Sigmoid colon (tissue), 6 donors: ENCODE measurements at regions not wholly inside any gene's neighbourhood (a gene's known extent, or its start where the extent isn't known, plus 50 kb on each side); places are given as distances from the start of the nearest gene placed in this dataset.
"Not testable (repeated sequence)": the region's sequence is repeated elsewhere in the genome, so short reads cannot be mapped to it uniquely, and the experiment has no call there.

ENCODE experiments used
- DNase-seq: peaks from one replicate; pipeline ENCODE4 v3.0.0-alpha.2; 2019
- H3K27ac ChIP-seq, 4 donors: fragments of 200-600 bp; sonication (generic); one replicate each; pipeline ENCODE4 v1.5.1; 2016 to 2019; ENCODE audit warnings: mild to moderate bottlenecking in 1 of 4
- H3K27me3 ChIP-seq, 3 donors: fragments of 200-600 bp; sonication (generic); one replicate each; pipeline ENCODE4 v1.5.1; 2019; ENCODE audit warnings: mild to moderate bottlenecking in 1 of 3
- H3K36me3 ChIP-seq, 4 donors: fragments of 200-600 bp; sonication (generic); one replicate each; pipeline ENCODE4 v1.5.1; 2016 to 2019
- H3K4me1 ChIP-seq, 4 donors: fragments of 200-600 bp; sonication (generic); one replicate each; pipeline ENCODE4 v1.5.1; 2017 to 2019
- H3K4me3 ChIP-seq, 4 donors: fragments of 200-600 bp; sonication (generic); one replicate each; pipeline ENCODE4 v1.5.1; 2017 to 2019; ENCODE audit warnings: mild to moderate bottlenecking in 2 of 4, moderate library complexity in 1 of 4
- H3K9me3 ChIP-seq, 4 donors: fragments of 200-600 bp in 3 of 4; sonication (generic) in 3 of 4; one replicate each; pipeline versions ENCODE4 v1.5.1 to v1.6.1; 2013 to 2019
- CTCF ChIP-seq, 4 experiments: fragments of 450-650 bp in 3 of 4; fragments of 200-600 bp in 1 of 4; IDR thresholded peaks; one replicate each; pipeline ENCODE4 v1.5.1; 2016 to 2019; ENCODE audit warnings: antibody characterized with exemption in 4 of 4, mild to moderate bottlenecking in 3 of 4, moderate library complexity in 2 of 4
- EP300 ChIP-seq, 4 donors: sonication (generic); formaldehyde crosslinking; IDR thresholded peaks; one replicate each; pipeline ENCODE4 v1.6.1; 2017; ENCODE audit warnings: antibody characterized with exemption in 4 of 4
- POLR2A ChIP-seq, 2 donors: fragments of 450-650 bp; IDR thresholded peaks; one replicate each; pipeline ENCODE4 v1.6.1; 2016; ENCODE audit warnings: antibody characterized with exemption in 2 of 2, mild to moderate bottlenecking in 2 of 2, moderate library complexity in 2 of 2
- POLR2AphosphoS5 ChIP-seq, 4 donors: sonication (generic); formaldehyde crosslinking; IDR thresholded peaks; one replicate each; pipeline ENCODE4 v1.6.1; 2017; ENCODE audit warnings: antibody characterized with exemption in 4 of 4
- WGBS, 2 donors: extraction: QIAGEN DNeasy Blood & Tissue Kit; methylation state at CpG; one replicate each; pipeline ENCODE4 v1.1.7; 2013; 5-methylcytosine and 5-hydroxymethylcytosine counted together
- intact Hi-C: fragments of 100-400 bp; cut with DNase I; formaldehyde crosslinking; loops from one replicate; pipeline ENCODE4 v1.15.1; 2023
- donor health status: healthy with polysubstance abuse.
- donor health status: healthy.

DNA sequence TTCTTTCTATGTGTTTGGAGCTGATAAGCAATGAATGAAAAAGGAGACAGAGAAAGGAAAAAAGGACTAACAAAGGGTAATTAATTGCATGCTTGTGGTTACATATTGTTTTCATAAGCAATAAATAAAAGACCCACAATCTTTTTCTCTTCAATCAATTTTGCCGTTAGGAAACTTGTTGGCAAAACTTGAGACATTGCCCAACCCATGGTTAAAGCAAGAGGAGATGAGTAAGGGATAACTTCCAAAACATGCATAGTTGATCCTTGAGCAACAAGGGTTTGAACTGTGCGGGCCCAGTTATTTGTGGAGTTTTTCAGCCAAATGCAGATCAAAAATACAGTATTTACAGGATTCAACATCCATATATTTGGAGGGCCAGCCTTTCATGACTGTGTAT lies 572.4 kb downstream of the AMY1C start:
- Histone ChIP-seq H3K4me3 (no peak overlapping the region), H3K36me3 (no peaks in the 10 kb centered on the region), H3K27me3 (no peaks in the 10 kb centered on the region), H3K9me3 (no peaks in the 10 kb centered on the region), H3K27ac (no peak overlapping the region), H3K4me1 (no peaks in the 10 kb centered on the region)
- DNase-seq, result no peak
- TF ChIP-seq POLR2A (IDR thresholded peaks at IDR 0.05), result no peak
- TF ChIP-seq POLR2AphosphoS5 (IDR thresholded peaks at IDR 0.05), result no peak
- no peak for TF ChIP-seq EP300 (IDR thresholded peaks at IDR 0.05)
- TF ChIP-seq CTCF (IDR thresholded peaks at IDR 0.05), result no peak
- 86 to 92% methylated on average over 2 of the region's 2 CpGs for WGBS, 2 donors
- intact Hi-C loops, result no loop called here

GRCh38 chr1:104329278-104329677 lies 579.6 kb downstream of the AMY1C start:
- intact Hi-C loops, result no loop called here
- no peak for DNase-seq
- no peaks in the 10 kb centered on the region for H3K36me3 ChIP-seq
- no peaks in the 10 kb centered on the region for H3K27me3 ChIP-seq
- 81 to 91% methylated on average over 4 of the region's 4 CpGs for WGBS, 2 donors
- no peak overlapping the region for H3K4me3 ChIP-seq
- no peaks in the 10 kb centered on the region for H3K9me3 ChIP-seq
- H3K4me1 ChIP-seq, result no peaks in the 10 kb centered on the region
- no peak overlapping the region for H3K27ac ChIP-seq
- TF ChIP-seq POLR2A (IDR thresholded peaks at IDR 0.05) (no peak), EP300 (IDR thresholded peaks at IDR 0.05) (no peak), POLR2AphosphoS5 (IDR thresholded peaks at IDR 0.05) (no peak), CTCF (IDR thresholded peaks at IDR 0.05) (no peak)

GRCh38 chr1:104331763-104332162 lies 582.1 kb downstream of the AMY1C start:
- no peak for TF ChIP-seq EP300 (IDR thresholded peaks at IDR 0.05)
- no peak for TF ChIP-seq POLR2A (IDR thresholded peaks at IDR 0.05)
- TF ChIP-seq CTCF (IDR thresholded peaks at IDR 0.05), result no peak
- TF ChIP-seq POLR2AphosphoS5 (IDR thresholded peaks at IDR 0.05), result no peak
- no peaks in the 10 kb centered on the region for H3K9me3 ChIP-seq
- 81 to 85% methylated on average over 3 of the region's 3 CpGs for WGBS, 2 donors
- no peaks in the 10 kb centered on the region for H3K36me3 ChIP-seq
- no peak for DNase-seq
- no peaks in the 10 kb centered on the region for H3K4me1 ChIP-seq
- no peak overlapping the region for H3K27ac ChIP-seq
- intact Hi-C loops, result no loop called here
- H3K27me3 ChIP-seq, result no peaks in the 10 kb centered on the region
- H3K4me3 ChIP-seq, result no peak overlapping the region

- H3K27me3 ChIP-seq, H3K36me3 ChIP-seq, H3K27ac ChIP-seq, DNase-seq, H3K4me1 ChIP-seq, H3K4me3 ChIP-seq, H3K9me3 ChIP-seq, intact Hi-C loops: not testable (repeated sequence)
- WGBS, 2 donors, result 52 to 68% methylated on average over 5 of the region's 5 CpGs
These were observed 588.2 kb downstream of the AMY1C start for GRCh38 chr1:104337927-104338326.

DNA sequence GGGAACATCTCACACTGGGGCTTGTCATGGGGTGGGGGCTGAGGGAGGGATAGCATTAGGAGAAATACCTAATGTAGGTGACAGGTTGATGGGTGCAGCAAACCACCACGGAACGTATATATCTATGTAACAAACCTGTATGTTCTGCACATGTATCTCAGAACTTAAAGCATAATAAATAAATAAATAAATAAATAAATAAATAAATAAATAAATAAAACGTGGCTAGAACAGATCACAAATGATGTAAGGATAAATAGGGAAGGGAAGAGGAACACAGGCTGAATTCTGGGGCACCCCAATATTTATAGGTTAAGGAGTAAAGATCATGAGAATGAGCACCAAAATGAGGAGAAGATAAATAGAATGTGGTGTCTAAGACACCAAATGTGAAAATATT lies 592.2 kb downstream of the AMY1C start:
- no peak for DNase-seq
- no peak for TF ChIP-seq CTCF (IDR thresholded peaks at IDR 0.05)
- no peak for TF ChIP-seq EP300 (IDR thresholded peaks at IDR 0.05)
- no peak for TF ChIP-seq POLR2A (IDR thresholded peaks at IDR 0.05)
- no peak for TF ChIP-seq POLR2AphosphoS5 (IDR thresholded peaks at IDR 0.05)
- Histone ChIP-seq H3K4me3 (no peak overlapping the region), H3K4me1 (no peaks in the 10 kb centered on the region), H3K27me3 (no peaks in the 10 kb centered on the region), H3K27ac (no peak overlapping the region), H3K36me3 (no peaks in the 10 kb centered on the region), H3K9me3 (no peaks in the 10 kb centered on the region)
- WGBS, 2 donors, result 64 to 70% methylated on average over 3 of the region's 3 CpGs
- intact Hi-C loops, result no loop called here
